ENCODE measurements at regions not wholly inside any gene's neighbourhood (a gene's known extent, or its start where the extent isn't known, plus 50 kb on each side); places are given as distances from the start of the nearest gene placed in this dataset.

DNA sequence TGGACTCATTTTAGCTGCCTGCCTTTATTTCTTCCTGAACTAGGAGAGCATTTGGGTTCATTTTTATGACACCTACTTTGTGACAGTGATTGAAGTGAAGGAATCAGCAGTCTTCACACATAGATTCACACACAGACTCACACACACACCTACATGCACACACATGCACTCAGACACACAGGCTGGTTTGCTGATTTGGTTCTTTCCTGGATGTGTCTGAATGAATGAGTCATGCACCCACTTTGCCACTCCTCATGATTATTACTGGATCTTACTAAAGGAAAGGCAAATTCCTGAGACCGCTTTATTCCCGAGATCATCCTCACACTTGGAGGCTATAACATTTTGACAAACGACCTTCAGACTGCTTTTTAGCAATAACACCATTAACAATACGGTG lies 529.5 kb downstream of the AGTPBP1 start:
- H2BK120ac ChIP-seq (ENCODE audit: low read depth, low read length) = no peak overlapping the region
- no peaks in the 10 kb centered on the region for H3K4me1 ChIP-seq (ENCODE audit: control insufficient read depth, insufficient read depth, low read length)
- TF ChIP-seq RAD21 (IDR thresholded peaks at IDR 0.05; ENCODE audit: low read length) = no peak
- no peak for TF ChIP-seq ELK1 (IDR thresholded peaks at IDR 0.05; ENCODE audit: borderline replicate concordance, low read depth, low read length)
- TF ChIP-seq POLR2A (IDR thresholded peaks at IDR 0.05; ENCODE audit: low read depth, low read length) = no peak
- TF ChIP-seq NFE2L2 (IDR thresholded peaks at IDR 0.05; ENCODE audit: low read depth, low read length) = no peak
- TF ChIP-seq MAZ (IDR thresholded peaks at IDR 0.05; ENCODE audit: borderline replicate concordance, low read depth, low read length) = no peak
- TF ChIP-seq CTCF (conservative IDR thresholded peaks at IDR 0.05; ENCODE audit: low read depth, low read length) = no peak
- TF ChIP-seq MXI1 (IDR thresholded peaks at IDR 0.05; ENCODE audit: borderline replicate concordance, low read depth, low read length) = no peak
- no peak for TF ChIP-seq CHD1 (IDR thresholded peaks at IDR 0.05; ENCODE audit: low read depth, low read length)
- no peak for TF ChIP-seq MAFK (IDR thresholded peaks at IDR 0.05; ENCODE audit: low read depth, low read length)
- TF ChIP-seq RFX5 (IDR thresholded peaks at IDR 0.05; ENCODE audit: low read depth, low read length) = no peak
- ChIA-PET CTCF (no interaction called here), POLR2A (ENCODE audit: unreplicated experiment) (no interaction called here)
- in situ Hi-C loops (cut with MboI; ENCODE audit: low sequenced_read_pairs) = no loop called here
- H3K4ac ChIP-seq (ENCODE audit: low read depth, low read length) = no peak overlapping the region
- H2AK9ac ChIP-seq (replicated peaks; ENCODE audit: low read depth, low read length, poor library complexity) = no peak overlapping the region
- BruUV-seq (replicated peaks) = no TSS peak
- no peak overlapping the region for H4K5ac ChIP-seq (ENCODE audit: low read depth, low read length)
- H2BK5ac ChIP-seq (ENCODE audit: low read depth, low read length, poor library complexity, severe bottlenecking) = no peak overlapping the region
- H4K91ac ChIP-seq (ENCODE audit: insufficient read depth, low read depth, low read length) = no peak overlapping the region
- no peak overlapping the region for H3K4me2 ChIP-seq (ENCODE audit: low read depth, low read length)
- H3K9ac ChIP-seq (ENCODE audit: low read depth, low read length) = no peak overlapping the region
- H4K20me1 ChIP-seq (ENCODE audit: insufficient read depth, low read length) = no peaks in the 10 kb centered on the region
- no peak for DNase-seq
- H2AFZ ChIP-seq (replicated peaks; ENCODE audit: low read length, poor library complexity) = no peak overlapping the region
- H3K79me1 ChIP-seq (ENCODE audit: low read depth in 1 of 2, low read length in 2 of 2) = no peaks in the 10 kb centered on the region
- no peaks in the 10 kb centered on the region for H3K9me1 ChIP-seq (ENCODE audit: insufficient read depth, low read length)
- no peak overlapping the region for H2BK20ac ChIP-seq (ENCODE audit: low read depth, low read length)
- WGBS, 2 experiments (ENCODE audit: extremely low coverage in 2 of 2, insufficient read length in 1 of 2) = no CpG with 5 or more reads among the region's 4 CpGs
- no peaks in the 10 kb centered on the region for H3K27me3 ChIP-seq (ENCODE audit: control insufficient read depth, insufficient read depth, low read length)
- H3K36me3 ChIP-seq (ENCODE audit: control insufficient read depth, insufficient read depth, low read length) = no peaks in the 10 kb centered on the region
- no peak overlapping the region for H3K27ac ChIP-seq (ENCODE audit: insufficient read depth, low read length)
- dilution Hi-C loops (cut with HindIII; ENCODE audit: low sequenced_read_pairs, unreplicated experiment) = no loop called here
- no peak overlapping the region for H3K4me3 ChIP-seq (ENCODE audit: insufficient read depth, low read depth, low read length)
- H4K8ac ChIP-seq (ENCODE audit: low read depth in 2 of 2, low read length in 2 of 2) = no peak overlapping the region
- no peak overlapping the region for H3K14ac ChIP-seq (replicated peaks; ENCODE audit: low read depth, low read length)
- intact Hi-C loops (cut with micrococcal nuclease) = no loop called here
- peaks cover 16% of the 10 kb centered on the region for H3K9me3 ChIP-seq (ENCODE audit: control insufficient read depth, insufficient read depth, low read length)
- H3K18ac ChIP-seq (ENCODE audit: low read depth, low read length) = no peak overlapping the region
- no peak for ATAC-seq (ENCODE audit: low read depth)
- H2BK15ac ChIP-seq (ENCODE audit: low read depth, low read length) = no peak overlapping the region
- H2AK5ac ChIP-seq (ENCODE audit: low read depth, low read length) = no peak overlapping the region
- H3K23ac ChIP-seq (ENCODE audit: low read depth, low read length) = no peak overlapping the region
- H3K56ac ChIP-seq (ENCODE audit: extremely low read depth, insufficient read depth, low read length) = no peak overlapping the region
